Thymus (tissue), 11 donors: ENCODE measurements at regions not wholly inside any gene's neighbourhood (a gene's known extent, or its start where the extent isn't known, plus 50 kb on each side); places are given as distances from the start of the nearest gene placed in this dataset.

Experiments used
- DNase-seq, 9 donors: peaks; one replicate each; pipeline ENCODE4 v3.0.0-alpha.2; 2013; ENCODE audit warnings: low spot score in 9 of 9, low read depth in 6 of 9, missing footprints in 1 of 9
- H3K27ac ChIP-seq, 2 donors: one replicate each; pipeline ENCODE4 v1.5.1; 2013; ENCODE audit warnings: control low read depth in 1 of 2, low read depth in 1 of 2, low read length in 1 of 2, mild to moderate bottlenecking in 1 of 2, moderate library complexity in 1 of 2
- H3K27me3 ChIP-seq, 2 donors: one replicate each; pipeline ENCODE4 v1.5.1; 2013; ENCODE audit warnings: low read length in 1 of 2; ENCODE audit not compliant: control insufficient read depth in 2 of 2, insufficient read depth in 1 of 2
- H3K36me3 ChIP-seq, 2 donors: one replicate each; pipeline ENCODE4 v1.5.1; 2013; ENCODE audit warnings: low read length in 1 of 2, mild to moderate bottlenecking in 1 of 2, moderate library complexity in 1 of 2; ENCODE audit not compliant: control insufficient read depth in 2 of 2, insufficient read depth in 2 of 2
- H3K4me1 ChIP-seq, 2 donors: one replicate each; pipeline ENCODE4 v1.5.1; 2013; ENCODE audit warnings: low read length in 2 of 2; ENCODE audit not compliant: control insufficient read depth in 2 of 2, insufficient read depth in 2 of 2
- H3K4me3 ChIP-seq, 2 donors: one replicate each; pipeline ENCODE4 v1.5.1; 2013; ENCODE audit warnings: low read length in 2 of 2, control low read depth in 1 of 2, mild to moderate bottlenecking in 1 of 2
- H3K9me3 ChIP-seq, 2 donors: one replicate each; pipeline ENCODE4 v1.5.1; 2013; ENCODE audit warnings: low read length in 1 of 2, mild to moderate bottlenecking in 1 of 2; ENCODE audit not compliant: control insufficient read depth in 2 of 2, insufficient read depth in 1 of 2
- WGBS: extraction: QIAGEN DNeasy Blood & Tissue Kit; methylation state at CpG from one replicate; pipeline ENCODE4 v1.1.7; 2013; 5-methylcytosine and 5-hydroxymethylcytosine counted together
- donor health status: healthy.

GRCh38 chr19:29295285-29295684 is 82.3 kb upstream of the UQCRFS1 start:
- no peaks in the 10 kb centered on the region for H3K27me3 ChIP-seq
- H3K27ac ChIP-seq, result no peak overlapping the region
- H3K4me1 ChIP-seq, result no peaks in the 10 kb centered on the region
- no peaks in the 10 kb centered on the region for H3K36me3 ChIP-seq
- no peak for DNase-seq
- no peaks in the 10 kb centered on the region for H3K9me3 ChIP-seq
- 74% methylated on average over 2 of the region's 2 CpGs for WGBS
- H3K4me3 ChIP-seq, result no peak overlapping the region

GRCh38 chr19:29297381-29297780 is 84.4 kb upstream of the UQCRFS1 start:
- Histone ChIP-seq H3K27ac (no peak overlapping the region), H3K4me3 (no peak overlapping the region), H3K36me3 (no peaks in the 10 kb centered on the region), H3K4me1 (no peaks in the 10 kb centered on the region), H3K9me3 (no peaks in the 10 kb centered on the region), H3K27me3 (no peaks in the 10 kb centered on the region)
- 88% methylated on average over 6 of the region's 6 CpGs for WGBS
- DNase-seq, result no peak

- H3K27me3 ChIP-seq, result no peaks in the 10 kb centered on the region
- H3K9me3 ChIP-seq, result no peaks in the 10 kb centered on the region
- WGBS, result 90% methylated on average over 15 of the region's 15 CpGs
- no peaks in the 10 kb centered on the region for H3K36me3 ChIP-seq
- no peak for DNase-seq
- no peaks in the 10 kb centered on the region for H3K4me1 ChIP-seq
- H3K27ac ChIP-seq, result no peak overlapping the region
- H3K4me3 ChIP-seq, result no peak overlapping the region
Observed at GRCh38 chr19:29299416-29300380, 86.7 kb upstream of the UQCRFS1 start.

- Histone ChIP-seq H3K4me1 (no peaks in the 10 kb centered on the region), H3K27ac (no peak overlapping the region), H3K4me3 (no peak overlapping the region), H3K36me3 (no peaks in the 10 kb centered on the region), H3K9me3 (no peaks in the 10 kb centered on the region), H3K27me3 (no peaks in the 10 kb centered on the region)
- WGBS, result 90% methylated on average over 10 of the region's 10 CpGs
- no peak for DNase-seq
Observed at GRCh38 chr19:29302002-29302928, 89.3 kb upstream of the UQCRFS1 start.

GRCh38 chr19:29303069-29303718 is 90.2 kb upstream of the UQCRFS1 start:
- Histone ChIP-seq H3K4me1 (no peaks in the 10 kb centered on the region), H3K27ac (no peak overlapping the region), H3K9me3 (no peaks in the 10 kb centered on the region), H3K36me3 (no peaks in the 10 kb centered on the region), H3K27me3 (no peaks in the 10 kb centered on the region), H3K4me3 (no peak overlapping the region)
- DNase-seq, result no peak
- WGBS, result 93% methylated on average over 11 of the region's 11 CpGs

- no peaks in the 10 kb centered on the region for H3K9me3 ChIP-seq
- H3K36me3 ChIP-seq, result no peaks in the 10 kb centered on the region
- no peak overlapping the region for H3K27ac ChIP-seq
- no peaks in the 10 kb centered on the region for H3K4me1 ChIP-seq
- no peaks in the 10 kb centered on the region for H3K27me3 ChIP-seq
- WGBS, result 94% methylated on average over 5 of the region's 5 CpGs
- no peak for DNase-seq
- no peak overlapping the region for H3K4me3 ChIP-seq
Observed at GRCh38 chr19:29303719-29304090, 90.8 kb upstream of the UQCRFS1 start.

- Histone ChIP-seq H3K4me3 (no peak overlapping the region), H3K4me1 (no peaks in the 10 kb centered on the region), H3K27me3 (no peaks in the 10 kb centered on the region), H3K36me3 (no peaks in the 10 kb centered on the region), H3K27ac (no peak overlapping the region), H3K9me3 (no peaks in the 10 kb centered on the region)
- WGBS, result 93% methylated on average over 1 of the region's 1 CpG
- DNase-seq, result no peak
Observed at GRCh38 chr19:29305268-29305667, 92.3 kb upstream of the UQCRFS1 start.

- 20% methylated on average over 12 of the region's 12 CpGs for WGBS
Observed at GRCh38 chr19:29308977-29309590, 96.1 kb upstream of the UQCRFS1 start.

More at GRCh38 chr19:29308977-29309590, 96.1 kb upstream of the UQCRFS1 start:
- Histone ChIP-seq H3K27me3 (no peaks in the 10 kb centered on the region), H3K4me1 (no peaks in the 10 kb centered on the region), H3K9me3 (no peaks in the 10 kb centered on the region), H3K4me3 (no peak overlapping the region), H3K27ac (no peak overlapping the region), H3K36me3 (no peaks in the 10 kb centered on the region)
- no peak for DNase-seq
